Peyer's patch (tissue), 4 donors: ENCODE measurements at regions not wholly inside any gene's neighbourhood (a gene's known extent, or its start where the extent isn't known, plus 50 kb on each side); places are given as distances from the start of the nearest gene placed in this dataset.

ENCODE experiments used
- CTCF ChIP-seq, 6 experiments: fragments of 450-650 bp in 4 of 6; fragments of 200-600 bp in 2 of 6; sonication (generic) in 1 of 6; IDR thresholded peaks; one replicate each; pipeline ENCODE4 v1.5.1; 2017 to 2019; ENCODE audit warnings: antibody characterized with exemption in 6 of 6, mild to moderate bottlenecking in 3 of 6, moderate library complexity in 1 of 6
- POLR2A ChIP-seq, 2 donors: fragments of 450-650 bp; IDR thresholded peaks; one replicate each; pipeline ENCODE4 v1.5.1; 2017; ENCODE audit warnings: antibody characterized with exemption in 2 of 2, mild to moderate bottlenecking in 2 of 2, moderate library complexity in 2 of 2

- TF ChIP-seq CTCF (IDR thresholded peaks at IDR 0.05) (no peak), POLR2A (IDR thresholded peaks at IDR 0.05) (no peak)
These were observed 307.8 kb upstream of the IRX4 start for GRCh38 chr5:2190549-2190948.
